Neural cell (in vitro differentiated cells): ENCODE measurements at regions not wholly inside any gene's neighbourhood (a gene's known extent, or its start where the extent isn't known, plus 50 kb on each side); places are given as distances from the start of the nearest gene placed in this dataset.

ENCODE experiments used
- H2AFZ ChIP-seq: fragments of 200-600, 300-800 bp; sonication (generic), shearing (Covaris generic); 2 replicates; pipeline ENCODE4 v1.6.0; 2014; ENCODE audit warnings: low read depth, mild to moderate bottlenecking, antibody characterized with exemption, low read length, moderate library complexity
- H3F3A ChIP-seq: fragments of 200-600 bp; shearing (Covaris generic); 2 replicates; pipeline ENCODE4 v1.6.1; 2016; ENCODE audit warnings: mild to moderate bottlenecking, moderate library complexity, mixed read lengths, antibody characterized with exemption, low read length; ENCODE audit not compliant: insufficient read depth, poor library complexity, severe bottlenecking
- H3K27ac ChIP-seq: fragments of 200-600, 300-800 bp; sonication (generic), shearing (Covaris generic); 2 replicates; pipeline ENCODE4 v1.5.1; 2014; ENCODE audit warnings: mild to moderate bottlenecking, low read length, moderate library complexity
- H3K27me3 ChIP-seq: fragments of 300-800, 200-600 bp; sonication (generic), shearing (Covaris generic); 2 replicates; pipeline ENCODE4 v1.6.0; 2014; ENCODE audit warnings: mild to moderate bottlenecking, low read depth, low read length, moderate library complexity; ENCODE audit not compliant: insufficient read depth
- H3K36me3 ChIP-seq: fragments of 300-800, 200-600 bp; sonication (generic), shearing (Covaris generic); 2 replicates; pipeline ENCODE4 v1.5.1; 2014; ENCODE audit warnings: mild to moderate bottlenecking, antibody characterized with exemption, low read length, moderate library complexity; ENCODE audit not compliant: insufficient read depth
- H3K4me2 ChIP-seq: fragments of 300-800, 200-600 bp; sonication (generic), shearing (Covaris generic); 2 replicates; pipeline ENCODE4 v1.6.0; 2014; ENCODE audit warnings: mild to moderate bottlenecking, low read length
- H3K4me3 ChIP-seq: fragments of 300-800, 200-600 bp; sonication (generic), shearing (Covaris generic); 2 replicates; pipeline ENCODE4 v1.5.1; 2014; ENCODE audit warnings: mild to moderate bottlenecking, low read length, moderate library complexity
- H3K79me2 ChIP-seq: fragments of 200-600 bp; shearing (Covaris generic); replicated peaks from 2 replicates; pipeline ENCODE4 v1.6.0; 2014; ENCODE audit warnings: mild to moderate bottlenecking, low read length, moderate library complexity; ENCODE audit not compliant: insufficient read depth
- H3K9ac ChIP-seq: fragments of 300-800, 200-600 bp; sonication (generic), shearing (Covaris generic); 2 replicates; pipeline ENCODE4 v1.6.1; 2016; ENCODE audit warnings: mild to moderate bottlenecking, low read length, mixed read lengths
- H3K9me2 ChIP-seq: fragments of 200-600 bp; shearing (Covaris generic); 2 replicates; pipeline ENCODE4 v1.6.1; 2016; ENCODE audit warnings: mild to moderate bottlenecking, low read length, mixed read lengths; ENCODE audit not compliant: insufficient read depth
- H3K9me3 ChIP-seq: fragments of 200-600, 300-800 bp; sonication (generic), shearing (Covaris generic); 2 replicates; pipeline ENCODE4 v1.6.1; 2016; ENCODE audit warnings: mild to moderate bottlenecking, mixed run types, low read length, moderate library complexity, mixed read lengths
- H4K20me1 ChIP-seq: fragments of 200-600 bp; shearing (Covaris generic); 2 replicates; pipeline ENCODE4 v1.6.1; 2016; ENCODE audit warnings: mild to moderate bottlenecking, mixed run types; ENCODE audit not compliant: insufficient read depth
- CTCF ChIP-seq: fragments of 450-650 bp; IDR thresholded peaks from 2 replicates; pipeline ENCODE4 v1.5.1; 2014; ENCODE audit warnings: antibody characterized with exemption, mild to moderate bottlenecking, moderate library complexity; ENCODE audit not compliant: poor library complexity, severe bottlenecking
- EP300 ChIP-seq: fragments of 450-650 bp; conservative IDR thresholded peaks from 2 replicates; pipeline ENCODE4 v1.6.1; 2014; ENCODE audit warnings: antibody characterized with exemption, mild to moderate bottlenecking, moderate library complexity; ENCODE audit not compliant: poor library complexity, severe bottlenecking
- EZH2 ChIP-seq: fragments of 200-600, 300-800 bp; shearing (Covaris generic), sonication (generic); IDR thresholded peaks from 2 replicates; pipeline ENCODE4 v1.6.1; 2014; ENCODE audit warnings: antibody characterized with exemption, low read length, borderline replicate concordance, mild to moderate bottlenecking; ENCODE audit not compliant: insufficient read depth, poor library complexity, severe bottlenecking
- MXI1 ChIP-seq: fragments of 450-650 bp; conservative IDR thresholded peaks from 2 replicates; pipeline ENCODE4 v1.6.1; 2014; ENCODE audit warnings: antibody characterized with exemption, mild to moderate bottlenecking; ENCODE audit not compliant: poor library complexity, severe bottlenecking
- POLR2AphosphoS5 ChIP-seq: IDR thresholded peaks from 2 replicates; pipeline ENCODE4 v1.6.1; 2012
- RAD21 ChIP-seq: fragments of 450-650 bp; conservative IDR thresholded peaks from 2 replicates; pipeline ENCODE4 v1.6.1; 2014; ENCODE audit warnings: antibody characterized with exemption, mild to moderate bottlenecking, moderate library complexity
- SMC3 ChIP-seq: fragments of 450-650 bp; conservative IDR thresholded peaks from 2 replicates; pipeline ENCODE4 v1.6.1; 2014; ENCODE audit warnings: antibody characterized with exemption, mild to moderate bottlenecking, moderate library complexity; ENCODE audit not compliant: poor library complexity
- TAF1 ChIP-seq: IDR thresholded peaks from 2 replicates; pipeline ENCODE4 v1.6.1; 2012; ENCODE audit warnings: low read depth
- TF ChIP-seq, protein P1 (sequence below): IDR thresholded peaks from 2 replicates; pipeline ENCODE4 v1.6.1; 2012; ENCODE audit warnings: borderline replicate concordance

- Histone ChIP-seq H3K27ac (no peak overlapping the region), H3K4me2 (no peak overlapping the region)
Observed at GRCh38 chr5:124996764-124997077, 250.3 kb upstream of the ZNF608 start.

DNA sequence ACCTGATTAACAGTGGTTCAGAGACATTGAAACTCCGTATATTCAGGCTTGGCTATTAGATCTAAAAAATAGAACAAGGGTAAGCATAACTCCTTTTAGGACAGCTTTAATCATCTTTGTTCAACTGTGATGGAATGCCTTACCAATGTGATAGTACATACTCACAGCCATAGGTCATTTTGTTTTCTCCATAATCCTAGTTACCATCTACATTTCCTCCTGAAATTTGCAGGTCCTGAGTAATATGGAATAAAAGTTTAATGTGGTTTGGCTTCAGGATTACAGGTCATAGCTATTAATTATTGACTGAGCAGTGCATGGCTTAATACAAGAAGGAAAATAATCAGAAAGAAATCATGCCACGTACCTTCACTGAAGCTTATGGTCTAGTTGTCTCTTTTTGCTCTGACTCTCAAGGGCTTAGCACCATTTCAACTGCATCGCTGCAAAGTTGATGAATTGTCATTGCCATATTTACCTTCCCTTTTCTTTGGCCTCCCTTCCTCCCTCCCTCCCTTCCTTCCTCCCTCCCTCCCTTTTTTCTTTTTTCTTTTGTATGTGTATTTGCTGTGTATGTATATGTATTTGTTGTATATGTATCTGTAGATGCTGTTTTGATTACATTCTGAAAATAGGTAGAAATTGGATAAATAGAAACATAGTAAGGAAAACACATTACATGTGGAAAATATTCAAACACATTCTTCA, 250.9 kb upstream of the ZNF608 start:
- Histone ChIP-seq H3K9me2 (no peaks in the 10 kb centered on the region), H3K4me2 (no peak overlapping the region)
- TF ChIP-seq EZH2 (no peak), EP300 (no peak)

More at GRCh38 chr5:124996764-124997077, 250.3 kb upstream of the ZNF608 start:
- Histone ChIP-seq H3K4me3 (no peak overlapping the region), H3K9ac (no peak overlapping the region), H3K27me3 (no peaks in the 10 kb centered on the region), H2AFZ (no peak overlapping the region), H3K79me2 (no peaks in the 10 kb centered on the region), H3K9me3 (no peaks in the 10 kb centered on the region), H3K36me3 (no peaks in the 10 kb centered on the region), H3K9me2 (no peaks in the 10 kb centered on the region), H4K20me1 (no peaks in the 10 kb centered on the region), H3F3A (no peaks in the 10 kb centered on the region)
- no peak for TF ChIP-seq EP300
- no peak for TF ChIP-seq TAF1
- TF ChIP-seq CTCF, result no peak
- no peak for TF ChIP-seq EZH2
- no peak for TF ChIP-seq MXI1
- TF ChIP-seq SMC3, result no peak
- TF ChIP-seq, protein P1, sequence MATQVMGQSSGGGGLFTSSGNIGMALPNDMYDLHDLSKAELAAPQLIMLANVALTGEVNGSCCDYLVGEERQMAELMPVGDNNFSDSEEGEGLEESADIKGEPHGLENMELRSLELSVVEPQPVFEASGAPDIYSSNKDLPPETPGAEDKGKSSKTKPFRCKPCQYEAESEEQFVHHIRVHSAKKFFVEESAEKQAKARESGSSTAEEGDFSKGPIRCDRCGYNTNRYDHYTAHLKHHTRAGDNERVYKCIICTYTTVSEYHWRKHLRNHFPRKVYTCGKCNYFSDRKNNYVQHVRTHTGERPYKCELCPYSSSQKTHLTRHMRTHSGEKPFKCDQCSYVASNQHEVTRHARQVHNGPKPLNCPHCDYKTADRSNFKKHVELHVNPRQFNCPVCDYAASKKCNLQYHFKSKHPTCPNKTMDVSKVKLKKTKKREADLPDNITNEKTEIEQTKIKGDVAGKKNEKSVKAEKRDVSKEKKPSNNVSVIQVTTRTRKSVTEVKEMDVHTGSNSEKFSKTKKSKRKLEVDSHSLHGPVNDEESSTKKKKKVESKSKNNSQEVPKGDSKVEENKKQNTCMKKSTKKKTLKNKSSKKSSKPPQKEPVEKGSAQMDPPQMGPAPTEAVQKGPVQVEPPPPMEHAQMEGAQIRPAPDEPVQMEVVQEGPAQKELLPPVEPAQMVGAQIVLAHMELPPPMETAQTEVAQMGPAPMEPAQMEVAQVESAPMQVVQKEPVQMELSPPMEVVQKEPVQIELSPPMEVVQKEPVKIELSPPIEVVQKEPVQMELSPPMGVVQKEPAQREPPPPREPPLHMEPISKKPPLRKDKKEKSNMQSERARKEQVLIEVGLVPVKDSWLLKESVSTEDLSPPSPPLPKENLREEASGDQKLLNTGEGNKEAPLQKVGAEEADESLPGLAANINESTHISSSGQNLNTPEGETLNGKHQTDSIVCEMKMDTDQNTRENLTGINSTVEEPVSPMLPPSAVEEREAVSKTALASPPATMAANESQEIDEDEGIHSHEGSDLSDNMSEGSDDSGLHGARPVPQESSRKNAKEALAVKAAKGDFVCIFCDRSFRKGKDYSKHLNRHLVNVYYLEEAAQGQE, result no peak
- no peak for TF ChIP-seq POLR2AphosphoS5
- TF ChIP-seq RAD21, result no peak

DNA sequence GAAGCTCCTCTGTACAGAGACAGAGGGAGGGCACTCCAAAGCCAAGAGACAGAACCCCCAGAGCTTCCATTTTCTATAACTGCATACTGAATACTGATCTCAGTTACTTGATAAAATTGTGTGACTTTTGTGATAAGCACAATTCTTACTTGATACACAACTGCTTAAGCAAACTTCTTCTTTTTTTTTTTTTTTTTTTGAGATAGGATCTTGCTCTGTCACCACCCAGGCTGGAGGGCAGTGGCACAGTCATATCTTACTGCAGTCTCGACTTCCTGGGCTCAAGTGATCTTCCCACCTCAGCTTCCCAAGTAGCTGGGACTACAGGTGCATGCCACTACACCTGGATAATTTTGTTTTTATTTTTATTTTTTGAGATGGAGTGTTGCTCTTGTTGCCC, 252.1 kb upstream of the ZNF608 start:
- Histone ChIP-seq H3K4me2 (no peak overlapping the region), H3K27me3 (no peaks in the 10 kb centered on the region), H3K36me3 (no peaks in the 10 kb centered on the region), H3K4me3 (no peak overlapping the region), H2AFZ (no peak overlapping the region), H3K9me2 (no peaks in the 10 kb centered on the region), H3K79me2 (no peaks in the 10 kb centered on the region), H3K27ac (no peak overlapping the region), H3K9ac (no peak overlapping the region), H3F3A (no peaks in the 10 kb centered on the region), H4K20me1 (no peaks in the 10 kb centered on the region), H3K9me3 (no peaks in the 10 kb centered on the region)
- no peak for TF ChIP-seq EP300
- TF ChIP-seq TAF1, result no peak
- TF ChIP-seq POLR2AphosphoS5, result no peak
- TF ChIP-seq RAD21, result no peak
- TF ChIP-seq MXI1, result no peak
- TF ChIP-seq, protein P1, result no peak

More for the DNA sequence above, 250.9 kb upstream of the ZNF608 start:
- H3K27ac ChIP-seq, result no peak overlapping the region
- no peak overlapping the region for H3K4me3 ChIP-seq
- H2AFZ ChIP-seq, result no peak overlapping the region
- H3F3A ChIP-seq, result no peaks in the 10 kb centered on the region
- H3K79me2 ChIP-seq, result no peaks in the 10 kb centered on the region
- no peak overlapping the region for H3K9ac ChIP-seq
- no peaks in the 10 kb centered on the region for H3K36me3 ChIP-seq
- no peaks in the 10 kb centered on the region for H3K27me3 ChIP-seq
- no peaks in the 10 kb centered on the region for H3K9me3 ChIP-seq
- no peaks in the 10 kb centered on the region for H4K20me1 ChIP-seq
